ENCODE measurements at regions not wholly inside any gene's neighbourhood (a gene's known extent, or its start where the extent isn't known, plus 50 kb on each side); places are given as distances from the start of the nearest gene placed in this dataset.

GRCh38 chr15:46442901-46443590, 808.2 kb downstream of the SQOR start:
- H3K9me3 Mint-ChIP-seq = peaks cover 4 to 7% of the 10 kb centered on the region in 2 donors
- ATAC-seq (replicated peaks) (no peak), DNase-seq (no peak)
- H3K4me1 Mint-ChIP-seq = no peaks in the 10 kb centered on the region
- H3K36me3 Mint-ChIP-seq = no peaks in the 10 kb centered on the region
- H3K27ac Mint-ChIP-seq = no peak overlapping the region
- H3K27me3 Mint-ChIP-seq = no peaks in the 10 kb centered on the region
- H3K4me3 Mint-ChIP-seq = no peak overlapping the region

GRCh38 chr15:46450112-46450809, 815.4 kb downstream of the SQOR start:
- ATAC-seq (replicated peaks) = no peak
- H3K9me3 Mint-ChIP-seq = peaks cover 2 to 6% of the 10 kb centered on the region in 2 donors
- no peak overlapping the region for H3K27ac Mint-ChIP-seq
- H3K4me3 Mint-ChIP-seq = no peak overlapping the region
- H3K36me3 Mint-ChIP-seq = no peaks in the 10 kb centered on the region
- no peaks in the 10 kb centered on the region for H3K27me3 Mint-ChIP-seq
- no peak for DNase-seq
- no peaks in the 10 kb centered on the region for H3K4me1 Mint-ChIP-seq

- Mint-ChIP-seq H3K4me3 (no peak overlapping the region), H3K36me3 (no peaks in the 10 kb centered on the region), H3K9me3 (peaks cover 0 to 6% of the 10 kb centered on the region in 2 donors), H3K27ac (no peak overlapping the region), H3K4me1 (no peaks in the 10 kb centered on the region), H3K27me3 (no peaks in the 10 kb centered on the region)
- DNase-seq (no peak), ATAC-seq (replicated peaks) (no peak)
Observed at GRCh38 chr15:46450810-46451182, 816.0 kb downstream of the SQOR start.

GRCh38 chr15:46452297-46452820, 817.5 kb downstream of the SQOR start:
- no peak for DNase-seq
- Mint-ChIP-seq H3K27ac (no peak overlapping the region), H3K27me3 (no peaks in the 10 kb centered on the region), H3K4me3 (no peak overlapping the region), H3K36me3 (no peaks in the 10 kb centered on the region), H3K4me1 (no peaks in the 10 kb centered on the region), H3K9me3 (peaks cover 0 to 6% of the 10 kb centered on the region in 2 donors)
- ATAC-seq (replicated peaks) = no peak

- ATAC-seq (replicated peaks) (no peak), DNase-seq (no peak)
- no peaks in the 10 kb centered on the region for H3K36me3 Mint-ChIP-seq
- H3K4me3 Mint-ChIP-seq = no peak overlapping the region
- peaks cover 0 to 4% of the 10 kb centered on the region in 2 donors for H3K9me3 Mint-ChIP-seq
- no peak overlapping the region for H3K27ac Mint-ChIP-seq
- H3K4me1 Mint-ChIP-seq = no peaks in the 10 kb centered on the region
- no peaks in the 10 kb centered on the region for H3K27me3 Mint-ChIP-seq
Observed at GRCh38 chr15:46456456-46456855, 821.6 kb downstream of the SQOR start.

- H3K27me3 Mint-ChIP-seq = no peaks in the 10 kb centered on the region
Observed at GRCh38 chr15:46460431-46461094, 825.7 kb downstream of the SQOR start.

GRCh38 chr15:46461416-46461815, 826.6 kb downstream of the SQOR start:
- no peaks in the 10 kb centered on the region for H3K27me3 Mint-ChIP-seq
- no peak overlapping the region for H3K27ac Mint-ChIP-seq
- H3K4me3 Mint-ChIP-seq = no peak overlapping the region
- no peak for DNase-seq
- no peaks in the 10 kb centered on the region for H3K36me3 Mint-ChIP-seq
- no peaks in the 10 kb centered on the region for H3K4me1 Mint-ChIP-seq
- no peak for ATAC-seq (replicated peaks)
- H3K9me3 Mint-ChIP-seq = peaks cover 4 to 7% of the 10 kb centered on the region in 2 donors

More at GRCh38 chr15:46460431-46461094, 825.7 kb downstream of the SQOR start:
- ATAC-seq (replicated peaks) = no peak
- Mint-ChIP-seq H3K4me3 (no peak overlapping the region), H3K36me3 (no peaks in the 10 kb centered on the region), H3K27ac (no peak overlapping the region), H3K9me3 (peaks cover 0 to 5% of the 10 kb centered on the region in 2 donors), H3K4me1 (no peaks in the 10 kb centered on the region)
- no peak for DNase-seq

- DNase-seq = no peak
- Mint-ChIP-seq H3K4me3 (no peak overlapping the region), H3K4me1 (no peaks in the 10 kb centered on the region), H3K27ac (no peak overlapping the region), H3K9me3 (peaks cover 4 to 9% of the 10 kb centered on the region in 2 donors), H3K27me3 (no peaks in the 10 kb centered on the region), H3K36me3 (no peaks in the 10 kb centered on the region)
- no peak for ATAC-seq (replicated peaks)
Observed at GRCh38 chr15:46467041-46467440, 832.2 kb downstream of the SQOR start.

- Mint-ChIP-seq H3K36me3 (no peaks in the 10 kb centered on the region), H3K27ac (no peak overlapping the region), H3K4me1 (no peaks in the 10 kb centered on the region), H3K27me3 (no peaks in the 10 kb centered on the region), H3K9me3 (peaks cover 4 to 7% of the 10 kb centered on the region in 2 donors), H3K4me3 (no peak overlapping the region)
- DNase-seq = no peak
- ATAC-seq (replicated peaks) = no peak
Observed at GRCh38 chr15:46471096-46471495, 836.3 kb downstream of the SQOR start.

- H3K4me3 Mint-ChIP-seq = no peak overlapping the region
- no peak for DNase-seq
- no peak for ATAC-seq (replicated peaks)
- H3K4me1 Mint-ChIP-seq = no peaks in the 10 kb centered on the region
- H3K27ac Mint-ChIP-seq = no peak overlapping the region
- H3K27me3 Mint-ChIP-seq = no peaks in the 10 kb centered on the region
- H3K36me3 Mint-ChIP-seq = no peaks in the 10 kb centered on the region
- peaks cover 0 to 4% of the 10 kb centered on the region in 2 donors for H3K9me3 Mint-ChIP-seq
Observed at GRCh38 chr15:46489276-46489675, 854.4 kb downstream of the SQOR start.

GRCh38 chr15:46496491-46497115, 861.8 kb downstream of the SQOR start:
- H3K27me3 Mint-ChIP-seq = no peaks in the 10 kb centered on the region
- H3K27ac Mint-ChIP-seq = no peak overlapping the region
- DNase-seq = no peak
- H3K4me1 Mint-ChIP-seq = no peaks in the 10 kb centered on the region
- H3K4me3 Mint-ChIP-seq = no peak overlapping the region
- ATAC-seq (replicated peaks) = no peak
- peaks cover 4 to 8% of the 10 kb centered on the region in 2 donors for H3K9me3 Mint-ChIP-seq
- no peaks in the 10 kb centered on the region for H3K36me3 Mint-ChIP-seq

- H3K4me3 Mint-ChIP-seq = no peak overlapping the region
- H3K27ac Mint-ChIP-seq = no peak overlapping the region
- peaks cover 0 to 9% of the 10 kb centered on the region in 2 donors for H3K9me3 Mint-ChIP-seq
- H3K36me3 Mint-ChIP-seq = no peaks in the 10 kb centered on the region
- H3K4me1 Mint-ChIP-seq = no peaks in the 10 kb centered on the region
- no peaks in the 10 kb centered on the region for H3K27me3 Mint-ChIP-seq
- ATAC-seq (replicated peaks) (no peak), DNase-seq (no peak)
Observed at GRCh38 chr15:46502667-46503066, 867.8 kb downstream of the SQOR start.

GRCh38 chr15:46518381-46518780, 883.6 kb downstream of the SQOR start:
- H3K4me3 Mint-ChIP-seq = no peak overlapping the region

GRCh38 chr15:46523701-46524100, 888.9 kb downstream of the SQOR start:
- DNase-seq = no peak
- H3K4me3 Mint-ChIP-seq = no peak overlapping the region
- ATAC-seq (replicated peaks) = no peak
- H3K4me1 Mint-ChIP-seq = no peaks in the 10 kb centered on the region
- H3K9me3 Mint-ChIP-seq = peaks cover 2 to 5% of the 10 kb centered on the region in 2 donors
- no peaks in the 10 kb centered on the region for H3K27me3 Mint-ChIP-seq
- no peak overlapping the region for H3K27ac Mint-ChIP-seq
- H3K36me3 Mint-ChIP-seq = no peaks in the 10 kb centered on the region

More at GRCh38 chr15:46518381-46518780, 883.6 kb downstream of the SQOR start:
- Mint-ChIP-seq H3K36me3 (no peaks in the 10 kb centered on the region), H3K27ac (no peak overlapping the region), H3K4me1 (no peaks in the 10 kb centered on the region), H3K27me3 (no peaks in the 10 kb centered on the region), H3K9me3 (peaks cover 0 to 13% of the 10 kb centered on the region in 2 donors)
- no peak for DNase-seq
- no peak for ATAC-seq (replicated peaks)
